Left lung (tissue), 4 donors: ENCODE measurements at regions not wholly inside any gene's neighbourhood (a gene's known extent, or its start where the extent isn't known, plus 50 kb on each side); places are given as distances from the start of the nearest gene placed in this dataset.

Experiments
- ATAC-seq: fragments of 200-7000 bp; cut with Tn5 transposase; one replicate; pipeline ENCODE4 v1.9.1; 2020; ENCODE audit warnings: moderate library complexity
- DNase-seq, 4 donors: peaks; one replicate each; pipeline ENCODE4 v3.0.0-alpha.2; 2013 to 2020
- H3K27ac ChIP-seq, 2 donors: fragments of 200-600 bp; sonication (generic) in 1 of 2; one replicate each; pipeline versions ENCODE4 v1.5.0 to v1.8.0; 2020 to 2021
- H3K27me3 ChIP-seq, 2 donors: fragments of 200-600 bp; sonication (generic) in 1 of 2; one replicate each; pipeline versions ENCODE4 v1.5.0 to v1.8.0; 2020 to 2021
- H3K36me3 ChIP-seq, 2 donors: fragments of 200-600 bp; sonication (generic) in 1 of 2; one replicate each; pipeline versions ENCODE4 v1.5.0 to v1.8.0; 2020 to 2021
- H3K4me1 ChIP-seq, 2 donors: fragments of 200-600 bp; one replicate each; pipeline ENCODE4 v1.8.0; 2021
- H3K4me3 ChIP-seq, 2 donors: fragments of 200-600 bp; sonication (generic) in 1 of 2; one replicate each; pipeline versions ENCODE4 v1.5.0 to v1.8.0; 2020 to 2021; ENCODE audit warnings: mild to moderate bottlenecking in 1 of 2
- H3K9me3 ChIP-seq, 2 donors: fragments of 200-600 bp; sonication (generic) in 1 of 2; one replicate each; pipeline versions ENCODE4 v1.5.0 to v1.8.0; 2020 to 2021
- CTCF ChIP-seq, 2 donors: fragments of 200-600 bp; sonication (generic) in 1 of 2; IDR thresholded peaks; one replicate each; pipeline versions ENCODE4 v1.5.0 to v1.8.0; 2021; ENCODE audit warnings: antibody characterized with exemption in 2 of 2
- intact Hi-C, 2 donors: fragments of 100-400 bp; cut with DNase I; formaldehyde crosslinking; loops; one replicate each; pipeline versions ENCODE4 v1.11.2 to v1.14.2; 2022
- donor health status: DM: no; HTN: yes; CAD: no.
- donor health status: DM: no; HTN: no; CAD: no.

- no peak overlapping the region for H3K4me3 ChIP-seq
- intact Hi-C loops = loop anchor here in 1 of 2 donors (10.0 kb wide), 1 partner anchor 407 kb away; no protein-coding TSS in a partner anchor
- peaks cover 10 to 12% of the 10 kb centered on the region in 2 donors for H3K4me1 ChIP-seq
- DNase-seq (peak in 3 of 4 donors; percentile 4 to 86 (median 24)), ATAC-seq (peak; percentile 72)
- no peaks in the 10 kb centered on the region for H3K27me3 ChIP-seq
- H3K27ac ChIP-seq = no peak overlapping the region
- H3K36me3 ChIP-seq = no peaks in the 10 kb centered on the region
- H3K9me3 ChIP-seq = no peaks in the 10 kb centered on the region
- peak; percentile 47 to 55 for TF ChIP-seq CTCF (IDR thresholded peaks at IDR 0.05)
These were observed 592.7 kb upstream of the BRINP1 start for GRCh38 chr9:119961774-119962424.

GRCh38 chr9:119959846-119960545 is 590.8 kb upstream of the BRINP1 start:
- intact Hi-C loops = loop anchor here in 1 of 2 donors (10.0 kb wide), 1 partner anchor 405 kb away; no protein-coding TSS in a partner anchor
- DNase-seq = no peak
- Histone ChIP-seq H3K27me3 (no peaks in the 10 kb centered on the region), H3K4me1 (peaks cover 10 to 12% of the 10 kb centered on the region in 2 donors), H3K27ac (no peak overlapping the region), H3K9me3 (no peaks in the 10 kb centered on the region), H3K36me3 (no peaks in the 10 kb centered on the region), H3K4me3 (no peak overlapping the region)
- no peak for TF ChIP-seq CTCF (IDR thresholded peaks at IDR 0.05)
- no peak for ATAC-seq

- no peaks in the 10 kb centered on the region for H3K27me3 ChIP-seq
- DNase-seq (no peak), ATAC-seq (no peak)
- no peak for TF ChIP-seq CTCF (IDR thresholded peaks at IDR 0.05)
- no peaks in the 10 kb centered on the region for H3K4me1 ChIP-seq
- no peaks in the 10 kb centered on the region for H3K36me3 ChIP-seq
- no peak overlapping the region for H3K4me3 ChIP-seq
- no peak overlapping the region for H3K27ac ChIP-seq
- intact Hi-C loops = no loop called here
- H3K9me3 ChIP-seq = no peaks in the 10 kb centered on the region
These were observed 586.9 kb upstream of the BRINP1 start for GRCh38 chr9:119956111-119956510.

GRCh38 chr9:119955276-119955675 is 586.0 kb upstream of the BRINP1 start:
- intact Hi-C loops = no loop called here
- DNase-seq = no peak
- Histone ChIP-seq H3K27me3 (no peaks in the 10 kb centered on the region), H3K4me3 (no peak overlapping the region), H3K27ac (no peak overlapping the region), H3K36me3 (no peaks in the 10 kb centered on the region), H3K4me1 (no peaks in the 10 kb centered on the region), H3K9me3 (no peaks in the 10 kb centered on the region)
- no peak for TF ChIP-seq CTCF (IDR thresholded peaks at IDR 0.05)
- ATAC-seq = no peak

- Histone ChIP-seq H3K27me3 (no peaks in the 10 kb centered on the region), H3K9me3 (no peaks in the 10 kb centered on the region), H3K36me3 (no peaks in the 10 kb centered on the region), H3K4me1 (no peaks in the 10 kb centered on the region), H3K4me3 (no peak overlapping the region), H3K27ac (no peak overlapping the region)
- no peak for TF ChIP-seq CTCF (IDR thresholded peaks at IDR 0.05)
- intact Hi-C loops = no loop called here
- ATAC-seq = no peak
- DNase-seq = no peak
These were observed 582.4 kb upstream of the BRINP1 start for GRCh38 chr9:119951591-119951990.
